Stimulated activated naive CD8-positive, alpha-beta T cell treated with anti-CD3 and anti-CD28 coated beads, Interleukin-15, amount 100 ng/mL, for 72 hours (primary cell): ENCODE measurements at regions not wholly inside any gene's neighbourhood (a gene's known extent, or its start where the extent isn't known, plus 50 kb on each side); places are given as distances from the start of the nearest gene placed in this dataset.

Experiments used
- ATAC-seq: fragments of 150-1000 bp; cut with Tn5 transposase; 2 replicates; pipeline ENCODE4 v1.10.0; 2021; ENCODE audit warnings: mild to moderate bottlenecking, moderate library complexity
- DNase-seq, 2 donors: peaks; one replicate each; pipeline ENCODE4 v3.0.0; 2021 to 2022
- H3K27ac Mint-ChIP-seq, 2 donors: one replicate each; pipeline ENCODE4 v1.8.0; 2022; ENCODE audit warnings: mild to moderate bottlenecking in 2 of 2, mixed read lengths in 2 of 2, moderate library complexity in 2 of 2
- H3K27me3 Mint-ChIP-seq: one replicate; pipeline ENCODE4 v1.8.0; 2022; ENCODE audit warnings: mixed read lengths
- H3K4me1 Mint-ChIP-seq: one replicate; pipeline ENCODE4 v1.8.0; 2022; ENCODE audit warnings: mild to moderate bottlenecking, mixed read lengths
- H3K4me3 Mint-ChIP-seq, 2 donors: one replicate each; pipeline ENCODE4 v1.8.0; 2022; ENCODE audit warnings: mild to moderate bottlenecking in 2 of 2, mixed read lengths in 2 of 2, moderate library complexity in 1 of 2
- H3K9me3 Mint-ChIP-seq, 2 donors: one replicate each; pipeline ENCODE4 v1.8.0; 2022; ENCODE audit warnings: mixed read lengths in 2 of 2

- no peaks in the 10 kb centered on the region for H3K9me3 Mint-ChIP-seq
- no peak overlapping the region for H3K27ac Mint-ChIP-seq
- ATAC-seq: no peak
- H3K4me3 Mint-ChIP-seq: no peak overlapping the region
- H3K4me1 Mint-ChIP-seq: peaks cover 21% of the 10 kb centered on the region
- no peaks in the 10 kb centered on the region for H3K27me3 Mint-ChIP-seq
- no peak for DNase-seq
Observed at GRCh38 chr11:32315121-32315520, 120.2 kb downstream of the WT1 start.

DNA sequence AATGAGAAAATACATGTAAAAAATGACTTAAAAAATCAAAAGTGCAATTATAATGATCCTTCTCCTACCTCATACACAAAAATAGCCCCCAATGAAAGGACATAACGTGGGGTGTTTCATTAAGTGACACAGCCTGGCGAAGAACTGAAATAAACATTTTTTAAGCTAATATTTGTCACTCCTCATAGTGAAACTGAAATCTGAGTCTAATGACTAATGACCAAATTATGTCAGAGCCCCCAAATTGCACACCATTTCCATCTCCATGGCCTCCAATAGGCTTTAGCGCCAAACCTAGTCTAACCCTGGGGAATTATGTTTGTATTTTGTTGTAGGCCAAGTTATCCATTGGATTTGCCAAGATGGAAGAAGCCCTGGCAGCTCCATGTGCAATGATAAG, 119.1 kb downstream of the WT1 start:
- ATAC-seq (no peak), DNase-seq (no peak)
- no peaks in the 10 kb centered on the region for H3K27me3 Mint-ChIP-seq
- H3K27ac Mint-ChIP-seq: peak overlapping the region in 1 of 2 donors; percentile 17
- H3K4me1 Mint-ChIP-seq: peaks cover 21% of the 10 kb centered on the region
- no peaks in the 10 kb centered on the region for H3K9me3 Mint-ChIP-seq
- H3K4me3 Mint-ChIP-seq: no peak overlapping the region

GRCh38 chr11:32316858-32317642, 118.3 kb downstream of the WT1 start:
- H3K9me3 Mint-ChIP-seq: no peaks in the 10 kb centered on the region
- peak; percentile 54 for ATAC-seq
- H3K4me1 Mint-ChIP-seq: peaks cover 21% of the 10 kb centered on the region
- no peak overlapping the region for H3K27ac Mint-ChIP-seq
- no peak for DNase-seq
- H3K27me3 Mint-ChIP-seq: peaks cover 6% of the 10 kb centered on the region
- no peak overlapping the region for H3K4me3 Mint-ChIP-seq

- ATAC-seq (peak; percentile 31), DNase-seq (no peak)
- Mint-ChIP-seq H3K27ac (no peak overlapping the region), H3K9me3 (no peaks in the 10 kb centered on the region), H3K27me3 (peaks cover 12% of the 10 kb centered on the region), H3K4me1 (peaks cover 21% of the 10 kb centered on the region), H3K4me3 (no peak overlapping the region)
Observed at GRCh38 chr11:32317643-32318042, 117.7 kb downstream of the WT1 start.

DNA sequence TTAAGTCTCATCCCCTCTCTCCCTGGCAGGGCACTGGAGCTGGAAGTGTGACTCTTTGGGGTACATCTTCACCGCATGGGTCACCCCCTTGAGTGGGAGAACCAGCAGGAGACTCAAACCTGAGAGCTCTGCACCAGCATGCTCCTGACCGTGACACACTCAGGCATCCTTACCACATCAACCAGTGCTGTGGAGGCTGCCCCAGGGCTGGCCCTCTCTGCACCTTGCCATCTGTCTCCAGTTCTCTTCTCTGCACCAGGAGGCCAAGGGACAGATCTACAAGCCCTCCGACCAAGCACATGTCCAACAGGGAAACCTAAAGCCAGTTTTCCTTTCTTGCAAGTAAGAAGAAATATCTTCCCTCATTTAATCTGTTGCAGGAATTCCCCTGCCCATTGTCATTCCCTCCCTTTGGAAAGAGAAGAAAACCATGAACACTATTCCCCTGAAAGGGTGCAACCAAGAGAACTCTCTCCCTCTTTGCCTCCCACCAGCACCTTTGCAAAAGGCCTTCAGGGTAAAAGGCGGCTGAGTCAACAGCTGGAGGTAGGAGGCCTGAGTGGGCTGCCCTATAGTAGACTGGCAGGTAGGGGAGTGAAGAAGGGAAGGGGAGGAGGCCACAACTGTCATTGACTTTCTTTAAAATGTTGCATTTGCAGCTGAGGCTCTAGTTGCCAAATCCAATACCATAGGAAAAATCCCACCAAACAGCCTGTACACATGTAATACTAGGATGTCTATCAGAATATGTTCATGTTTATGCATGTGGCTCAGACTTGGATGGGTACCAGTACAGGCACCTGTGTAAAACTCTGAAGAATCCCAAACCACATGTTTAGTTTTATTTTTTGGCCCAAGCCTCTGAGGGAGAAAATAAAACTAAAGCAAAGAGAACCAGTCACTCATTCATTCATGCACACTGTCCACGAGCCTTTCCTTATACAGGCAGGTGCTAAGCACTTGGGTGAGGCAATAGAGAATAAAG, 117.0 kb downstream of the WT1 start:
- Mint-ChIP-seq H3K27me3 (peaks cover 16% of the 10 kb centered on the region), H3K4me1 (peaks cover 21% of the 10 kb centered on the region), H3K4me3 (no peak overlapping the region), H3K27ac (peak overlapping the region in 1 of 2 donors; percentile 13), H3K9me3 (no peaks in the 10 kb centered on the region)
- no peak for DNase-seq
- peak; percentile 35 for ATAC-seq

DNA sequence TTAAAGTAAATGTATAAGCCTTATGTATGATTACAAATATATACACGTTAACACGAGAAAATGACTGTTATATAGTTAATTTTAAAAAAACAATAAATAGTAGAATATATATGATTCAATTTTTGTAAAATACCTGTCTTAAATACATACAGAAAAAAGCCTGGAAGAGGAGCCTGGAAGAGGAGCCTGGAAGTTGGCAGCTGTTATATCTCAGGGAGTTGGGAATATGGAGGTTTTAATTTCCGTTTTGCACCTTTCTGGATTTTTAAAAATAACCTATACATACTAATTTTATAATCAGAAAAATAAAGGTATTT, 111.6 kb downstream of the WT1 start:
- H3K4me3 Mint-ChIP-seq: no peak overlapping the region
- DNase-seq (no peak), ATAC-seq (no peak)
- no peak overlapping the region for H3K27ac Mint-ChIP-seq
- H3K9me3 Mint-ChIP-seq: no peaks in the 10 kb centered on the region
- H3K27me3 Mint-ChIP-seq: peaks cover 21% of the 10 kb centered on the region
- H3K4me1 Mint-ChIP-seq: no peaks in the 10 kb centered on the region

DNA sequence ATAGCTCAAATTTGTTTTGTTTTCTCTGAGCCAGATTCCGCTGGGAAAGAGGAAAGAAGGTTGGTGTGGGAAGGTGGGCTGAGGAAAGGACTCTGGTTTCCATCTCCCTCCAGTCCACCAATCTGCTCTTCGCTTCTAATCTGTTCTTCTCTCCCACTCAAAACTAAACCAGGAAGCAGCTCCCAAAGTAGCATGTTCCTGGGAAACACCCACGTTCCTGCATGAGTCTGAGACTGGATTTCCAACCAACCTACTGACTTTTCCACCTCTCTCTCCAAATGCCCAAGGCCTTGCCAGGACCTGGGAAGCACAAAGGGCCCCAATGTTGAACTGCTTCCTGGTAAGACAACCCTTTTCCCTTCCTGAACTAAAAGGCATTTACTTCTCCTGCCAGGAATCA, 110.2 kb downstream of the WT1 start:
- Mint-ChIP-seq H3K4me3 (no peak overlapping the region), H3K9me3 (no peaks in the 10 kb centered on the region), H3K27ac (peak overlapping the region in 1 of 2 donors; percentile 33), H3K27me3 (peaks cover 21% of the 10 kb centered on the region), H3K4me1 (no peaks in the 10 kb centered on the region)
- no peak for DNase-seq
- ATAC-seq: no peak

- Mint-ChIP-seq H3K27me3 (peaks cover 25% of the 10 kb centered on the region), H3K27ac (no peak overlapping the region), H3K4me3 (no peak overlapping the region), H3K9me3 (no peaks in the 10 kb centered on the region), H3K4me1 (no peaks in the 10 kb centered on the region)
- DNase-seq (no peak), ATAC-seq (no peak)
Observed at GRCh38 chr11:32325725-32326124, 109.6 kb downstream of the WT1 start.

DNA sequence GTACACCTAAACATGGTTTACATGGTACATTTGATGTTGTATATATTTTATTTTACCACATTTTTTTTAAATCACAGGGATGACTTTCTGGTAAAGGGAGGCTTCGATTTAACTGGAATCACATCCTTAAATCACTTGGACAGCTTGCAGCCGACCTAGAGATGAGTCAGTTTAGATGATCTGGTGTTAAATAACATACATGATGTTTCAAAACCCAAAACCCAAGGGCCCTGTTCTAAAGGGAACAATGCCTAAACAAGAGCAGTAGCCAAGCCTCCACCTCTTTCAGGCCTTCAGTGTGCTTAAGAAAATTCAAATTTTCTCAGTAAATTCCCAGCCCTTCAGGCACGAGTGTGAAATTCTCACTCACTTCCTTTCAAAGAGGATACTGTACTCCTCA, 108.8 kb downstream of the WT1 start:
- H3K9me3 Mint-ChIP-seq: no peaks in the 10 kb centered on the region
- no peak overlapping the region for H3K4me3 Mint-ChIP-seq

DNA sequence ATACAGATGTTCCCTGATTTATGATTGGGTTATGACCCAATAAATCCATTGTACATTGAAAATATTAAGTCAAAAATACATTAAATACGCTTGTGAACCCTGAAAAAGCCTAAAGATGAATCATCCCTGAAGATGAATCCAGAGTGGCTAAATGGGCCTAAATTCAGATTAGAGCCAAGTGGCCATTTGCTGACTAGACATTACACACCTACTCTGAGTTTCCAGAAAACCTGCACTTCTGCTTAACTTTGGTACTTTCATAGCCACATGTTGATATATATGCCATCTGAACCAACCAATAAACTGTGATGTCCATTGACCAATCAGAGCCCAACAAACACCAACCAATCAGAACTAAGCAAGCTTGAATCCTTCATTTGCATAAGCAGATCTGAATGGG, 106.9 kb downstream of the WT1 start:
- DNase-seq (no peak), ATAC-seq (no peak)
- no peak overlapping the region for H3K27ac Mint-ChIP-seq
- H3K4me3 Mint-ChIP-seq: no peak overlapping the region
- peaks cover 8% of the 10 kb centered on the region for H3K4me1 Mint-ChIP-seq
- peaks cover 35% of the 10 kb centered on the region for H3K27me3 Mint-ChIP-seq
- H3K9me3 Mint-ChIP-seq: no peaks in the 10 kb centered on the region

More for the DNA sequence above, 108.8 kb downstream of the WT1 start:
- H3K4me1 Mint-ChIP-seq: no peaks in the 10 kb centered on the region
- DNase-seq (no peak), ATAC-seq (no peak)
- H3K27me3 Mint-ChIP-seq: peaks cover 32% of the 10 kb centered on the region
- no peak overlapping the region for H3K27ac Mint-ChIP-seq

GRCh38 chr11:32331098-32331497, 104.2 kb downstream of the WT1 start:
- Mint-ChIP-seq H3K9me3 (peaks cover 0 to 8% of the 10 kb centered on the region in 2 donors), H3K4me3 (no peak overlapping the region), H3K27ac (no peak overlapping the region), H3K4me1 (peaks cover 14% of the 10 kb centered on the region), H3K27me3 (peaks cover 57% of the 10 kb centered on the region)
- DNase-seq: no peak
- no peak for ATAC-seq

- DNase-seq (no peak), ATAC-seq (peak; percentile 35)
- Mint-ChIP-seq H3K4me3 (no peak overlapping the region), H3K27ac (no peak overlapping the region), H3K27me3 (peaks cover 60% of the 10 kb centered on the region), H3K9me3 (peaks cover 0 to 8% of the 10 kb centered on the region in 2 donors), H3K4me1 (peaks cover 14% of the 10 kb centered on the region)
Observed at GRCh38 chr11:32331792-32332191, 103.5 kb downstream of the WT1 start.

GRCh38 chr11:32332990-32333319, 102.4 kb downstream of the WT1 start:
- Mint-ChIP-seq H3K9me3 (peaks cover 0 to 8% of the 10 kb centered on the region in 2 donors), H3K27me3 (peaks cover 60% of the 10 kb centered on the region), H3K4me3 (peak overlapping the region; percentile 73 to 79), H3K4me1 (peaks cover 14% of the 10 kb centered on the region), H3K27ac (no peak overlapping the region)
- DNase-seq (no peak), ATAC-seq (peak; percentile 50)

- H3K4me1 Mint-ChIP-seq: peaks cover 14% of the 10 kb centered on the region
- peaks cover 60% of the 10 kb centered on the region for H3K27me3 Mint-ChIP-seq
- H3K9me3 Mint-ChIP-seq: peaks cover 0 to 8% of the 10 kb centered on the region in 2 donors
- DNase-seq: peak; percentile 15 to 21
- H3K27ac Mint-ChIP-seq: no peak overlapping the region
- peak; percentile 68 for ATAC-seq
- H3K4me3 Mint-ChIP-seq: peak overlapping the region; percentile 73 to 79
Observed at GRCh38 chr11:32333320-32333991, 101.9 kb downstream of the WT1 start.

GRCh38 chr11:32334822-32335221, 100.5 kb downstream of the WT1 start:
- Mint-ChIP-seq H3K4me3 (no peak overlapping the region), H3K4me1 (peaks cover 14% of the 10 kb centered on the region), H3K27me3 (peaks cover 60% of the 10 kb centered on the region), H3K9me3 (peaks cover 0 to 8% of the 10 kb centered on the region in 2 donors), H3K27ac (peak overlapping the region in 1 of 2 donors; percentile 29)
- ATAC-seq: peak; percentile 39
- DNase-seq: peak in 1 of 2 donors; percentile 29
